ENCODE measurements at regions not wholly inside any gene's neighbourhood (a gene's known extent, or its start where the extent isn't known, plus 50 kb on each side); places are given as distances from the start of the nearest gene placed in this dataset.

DNA sequence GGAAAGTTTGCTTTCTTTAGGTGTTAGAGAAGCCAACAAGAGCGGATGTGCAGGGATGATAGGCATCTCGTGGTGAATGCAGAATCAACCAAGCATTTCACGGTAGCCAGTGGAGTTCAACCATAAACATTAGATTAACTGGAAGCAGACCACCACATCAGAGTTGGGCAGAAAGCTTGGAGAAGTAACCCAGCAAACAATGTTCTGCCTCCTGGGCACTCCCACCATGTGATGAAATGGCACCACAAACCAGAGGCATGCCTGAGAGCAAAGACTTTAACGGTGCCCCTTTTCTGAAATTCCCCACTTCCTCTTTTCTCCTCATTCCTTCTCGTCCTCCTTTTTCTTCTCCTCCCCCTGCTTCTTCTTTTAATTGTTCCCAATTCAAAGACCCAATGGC is 193.5 kb upstream of the ANKFN1 start:
- no peak for TF ChIP-seq CTCF (IDR thresholded peaks at IDR 0.05)

DNA sequence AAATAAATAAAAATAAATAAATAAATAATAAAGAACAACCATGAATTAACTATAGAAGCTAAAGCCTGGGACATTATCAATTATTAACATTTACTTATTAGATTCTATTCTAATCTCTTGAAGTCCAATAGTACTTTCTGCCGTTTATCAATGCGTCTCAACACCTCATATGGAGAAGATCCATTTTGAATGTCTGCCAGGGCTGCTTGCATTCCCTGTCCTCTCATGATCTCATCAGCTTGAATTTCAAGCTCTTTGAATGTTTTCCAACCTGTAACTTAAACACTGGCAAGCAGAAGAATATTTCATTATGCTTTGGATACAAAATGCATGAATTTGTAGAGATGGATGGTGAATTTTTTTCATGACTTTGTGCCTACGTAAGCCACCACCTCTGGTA is 191.9 kb upstream of the ANKFN1 start:
- no peak for TF ChIP-seq CTCF (IDR thresholded peaks at IDR 0.05)

DNA sequence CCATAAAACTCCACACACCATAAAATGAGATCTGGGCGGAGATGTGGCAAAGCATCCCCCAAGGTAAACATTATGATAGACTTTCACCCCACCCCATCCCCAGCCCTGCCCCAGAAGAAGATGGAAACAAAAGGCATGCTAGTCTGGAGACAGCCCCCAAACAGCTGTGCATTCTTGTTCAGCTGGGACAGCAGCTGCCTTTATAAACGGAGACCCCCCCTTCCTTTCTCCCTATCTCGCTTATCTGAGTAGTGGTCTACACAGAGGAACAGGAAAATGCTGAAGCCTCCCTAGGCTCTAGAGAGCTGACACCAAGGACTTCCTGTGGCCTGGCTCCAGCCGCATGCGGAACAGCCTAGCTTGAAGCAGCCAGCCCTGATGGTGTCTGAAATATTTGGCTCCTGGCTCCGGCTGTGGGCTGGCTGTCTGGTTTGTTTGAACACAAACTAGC is 190.3 kb upstream of the ANKFN1 start:
- TF ChIP-seq CTCF (IDR thresholded peaks at IDR 0.05) = no peak

GRCh38 chr17:55964191-55964590 is 189.1 kb upstream of the ANKFN1 start:
- TF ChIP-seq CTCF (IDR thresholded peaks at IDR 0.05) = no peak

DNA sequence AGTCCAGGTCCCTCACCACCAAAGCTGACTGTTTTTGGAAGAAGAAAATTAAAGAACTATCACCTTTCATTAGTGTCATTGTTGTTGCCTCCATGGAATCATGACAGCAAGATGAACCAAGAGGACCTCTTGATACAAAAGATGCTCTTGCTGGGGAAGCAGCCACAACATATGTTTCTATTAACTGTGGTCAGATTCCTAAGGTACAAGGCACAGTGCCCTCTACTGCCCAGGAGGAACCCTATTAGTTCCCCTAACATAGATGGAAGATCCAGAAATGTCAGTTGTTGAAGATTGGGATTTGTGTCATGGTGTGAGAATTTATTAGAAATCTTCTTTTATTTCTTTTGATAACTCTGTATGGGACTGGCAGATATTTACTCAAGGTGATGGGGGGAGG is 188.2 kb upstream of the ANKFN1 start:
- no peak; the same call in 1 of the 2 replicates for TF ChIP-seq CTCF (IDR thresholded peaks at IDR 0.05)

DNA sequence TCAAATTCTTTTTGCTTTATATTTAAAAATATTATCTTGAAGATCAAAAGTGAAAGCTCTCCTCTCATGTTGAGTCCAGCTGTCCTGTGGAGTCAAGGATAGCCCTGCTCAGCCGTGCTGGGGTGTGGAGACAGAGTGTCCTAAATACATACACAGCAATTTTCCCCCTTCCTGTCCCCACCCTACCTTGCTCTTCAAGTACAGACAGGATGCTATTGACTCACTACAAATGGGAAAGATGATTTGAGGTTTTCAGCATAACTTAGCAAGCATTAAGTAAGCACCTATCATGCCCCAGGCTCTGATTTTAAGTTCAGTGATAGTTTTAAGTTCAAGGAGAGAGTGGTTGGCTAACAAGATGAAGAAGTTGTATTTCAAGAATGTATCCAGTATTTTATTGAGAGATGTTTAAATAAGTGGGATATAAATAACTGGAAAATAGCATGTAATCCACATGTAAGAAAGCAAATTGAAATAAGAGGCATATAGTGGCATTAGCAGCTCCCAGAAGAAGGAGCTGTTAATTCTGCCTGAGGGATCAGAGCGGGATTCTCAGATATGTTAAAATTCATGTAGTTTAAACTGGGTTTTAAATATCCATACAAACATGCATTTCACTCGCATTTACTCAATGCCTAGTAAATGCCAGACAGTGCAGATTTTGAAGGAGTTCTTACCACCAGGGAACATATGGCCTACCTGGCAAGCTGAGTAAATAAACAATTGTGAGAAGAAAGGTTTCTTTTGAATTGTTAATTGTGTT is 183.5 kb upstream of the ANKFN1 start:
- TF ChIP-seq CTCF (IDR thresholded peaks at IDR 0.05) = no peak

DNA sequence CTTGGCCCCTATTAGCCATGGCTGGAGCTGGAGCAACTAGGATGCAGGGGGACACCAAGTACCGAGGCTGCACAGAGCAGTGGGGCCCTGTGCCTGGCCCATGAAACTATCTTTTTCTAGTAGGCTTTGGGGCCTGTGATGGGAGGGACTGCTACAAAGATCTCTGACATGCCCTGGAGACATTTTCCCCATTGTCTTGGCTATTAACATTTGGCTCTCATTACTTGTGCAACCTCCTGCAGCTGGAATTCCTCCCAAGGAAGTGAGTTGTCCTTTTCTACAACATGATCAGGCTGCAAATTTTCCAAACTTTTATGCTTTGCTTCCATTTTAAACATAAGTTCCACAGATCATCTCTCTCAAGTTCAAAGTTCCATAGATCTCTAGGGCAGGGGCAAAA is 174.7 kb upstream of the ANKFN1 start:
- TF ChIP-seq CTCF (IDR thresholded peaks at IDR 0.05) = no peak

DNA sequence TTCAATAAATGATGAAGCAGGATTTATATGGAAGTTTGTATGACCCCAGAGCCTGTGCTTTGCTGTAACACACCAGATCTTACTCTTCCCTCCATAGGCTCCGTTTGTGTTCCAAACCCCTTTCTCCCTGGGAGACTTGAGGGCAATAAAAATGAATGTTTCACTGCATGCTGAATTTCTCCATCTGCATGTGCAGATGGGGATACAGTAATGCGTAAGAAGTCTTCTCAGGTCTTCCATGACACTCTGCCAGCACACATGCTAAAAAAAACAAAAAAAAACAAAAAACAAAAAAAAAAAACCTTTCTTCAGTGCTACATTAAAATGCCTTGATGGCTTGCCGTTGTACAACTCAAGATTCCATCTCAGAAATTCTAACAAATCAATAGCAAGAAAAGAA is 170.2 kb upstream of the ANKFN1 start:
- TF ChIP-seq CTCF (IDR thresholded peaks at IDR 0.05) = no peak
